HG02571 (cell line): ENCODE measurements at regions not wholly inside any gene's neighbourhood (a gene's known extent, or its start where the extent isn't known, plus 50 kb on each side); places are given as distances from the start of the nearest gene placed in this dataset.

Experiments used
- ATAC-seq: cut with Tn5 transposase; IDR thresholded peaks from one replicate; pipeline ENCODE4 v1.9.1; 2021; ENCODE audit warnings: mild to moderate bottlenecking, moderate library complexity; ENCODE audit not compliant: unreplicated experiment

- no peak for ATAC-seq
Observed at GRCh38 chr12:125470838-125471783, 405.9 kb downstream of the AACS start.

GRCh38 chr12:125473501-125473900 is 408.3 kb downstream of the AACS start:
- ATAC-seq, result no peak

GRCh38 chr12:125487336-125487735 is 422.1 kb downstream of the AACS start:
- no peak for ATAC-seq

GRCh38 chr12:125491553-125491952 is 426.3 kb downstream of the AACS start:
- ATAC-seq, result no peak

GRCh38 chr12:125492354-125493270 is 427.4 kb downstream of the AACS start:
- ATAC-seq, result no peak

GRCh38 chr12:125493704-125494308 is 428.6 kb downstream of the AACS start:
- no peak for ATAC-seq

- no peak for ATAC-seq
Observed at GRCh38 chr12:125503128-125503527, 437.9 kb downstream of the AACS start.

- no peak for ATAC-seq
Observed at GRCh38 chr12:125509195-125509594, 444.0 kb downstream of the AACS start.

GRCh38 chr12:125512541-125513298 is 447.5 kb downstream of the AACS start:
- no peak for ATAC-seq

- ATAC-seq, result no peak
Observed at GRCh38 chr12:125515887-125516286, 450.7 kb downstream of the AACS start.

GRCh38 chr12:125518074-125518473 is 452.8 kb downstream of the AACS start:
- ATAC-seq, result no peak

- ATAC-seq, result no peak
Observed at GRCh38 chr12:125519026-125519651, 453.9 kb downstream of the AACS start.

GRCh38 chr12:125525879-125526278 is 460.6 kb downstream of the AACS start:
- no peak for ATAC-seq

- no peak for ATAC-seq
Observed at GRCh38 chr12:125528281-125528680, 463.0 kb downstream of the AACS start.

- no peak for ATAC-seq
Observed at GRCh38 chr12:125530201-125530600, 465.0 kb downstream of the AACS start.

- ATAC-seq, result no peak
Observed at GRCh38 chr12:125530876-125531275, 465.6 kb downstream of the AACS start.

- no peak for ATAC-seq
Observed at GRCh38 chr12:125531574-125531973, 466.3 kb downstream of the AACS start.

- ATAC-seq, result no peak
Observed at GRCh38 chr12:125533434-125534029, 468.3 kb downstream of the AACS start.

GRCh38 chr12:125538401-125539199 is 473.4 kb downstream of the AACS start:
- ATAC-seq, result no peak
